T-helper 22 cell (primary cell): ENCODE measurements at regions not wholly inside any gene's neighbourhood (a gene's known extent, or its start where the extent isn't known, plus 50 kb on each side); places are given as distances from the start of the nearest gene placed in this dataset.

Source experiments
- DNase-seq: peaks from one replicate; pipeline ENCODE4 v3.0.0-alpha.2; 2020; ENCODE audit warnings: low read depth

- DNase-seq = no peak
Observed at GRCh38 chr4:1463088-1463926, 57.1 kb upstream of the NKX1-1 start.

GRCh38 chr4:1462768-1463075, 56.5 kb upstream of the NKX1-1 start:
- no peak for DNase-seq

- DNase-seq = no peak
Observed at GRCh38 chr4:1462009-1462767, 55.9 kb upstream of the NKX1-1 start.

GRCh38 chr4:1460967-1461868, 55.0 kb upstream of the NKX1-1 start:
- DNase-seq = no peak

- no peak for DNase-seq
Observed at GRCh38 chr4:1459722-1460511, 53.7 kb upstream of the NKX1-1 start.

- no peak for DNase-seq
Observed at GRCh38 chr4:1459081-1459721, 53.0 kb upstream of the NKX1-1 start.

- DNase-seq = no peak
Observed at GRCh38 chr4:1458581-1458980, 52.3 kb upstream of the NKX1-1 start.
